ENCODE measurements at regions not wholly inside any gene's neighbourhood (a gene's known extent, or its start where the extent isn't known, plus 50 kb on each side); places are given as distances from the start of the nearest gene placed in this dataset.
A peak's percentile ranks its signal among the peaks of the same experiment; 100 is the strongest.
"Not testable (repeated sequence)": the region's sequence is repeated elsewhere in the genome, so short reads cannot be mapped to it uniquely, and the experiment has no call there.

- DNase-seq (ENCODE audit: low read depth in 2 of 2, low spot score in 1 of 2): not testable (repeated sequence)
These were observed 75.9 kb downstream of the OR4F16 start for GRCh38 chr1:610538-610937.

- not testable (repeated sequence) for DNase-seq (ENCODE audit: low read depth in 2 of 2, low spot score in 1 of 2)
These were observed 77.3 kb downstream of the OR4F16 start for GRCh38 chr1:609161-609560.

- DNase-seq (ENCODE audit: low read depth in 2 of 2, low spot score in 1 of 2): not testable (repeated sequence)
These were observed 81.2 kb downstream of the OR4F16 start for GRCh38 chr1:605279-605678.

- not testable (repeated sequence) for DNase-seq (ENCODE audit: low read depth in 2 of 2, low spot score in 1 of 2)
These were observed 98.2 kb downstream of the OR4F16 start for GRCh38 chr1:588211-588610.

- DNase-seq (ENCODE audit: low read depth in 2 of 2, low spot score in 1 of 2): peak in 1 of 2 donors; percentile 37
These were observed 100.5 kb downstream of the OR4F16 start for GRCh38 chr1:585992-586391.
